Activated T-cell treated with anti-CD3 and anti-CD28 coated beads for 48 hours (primary cell): ENCODE measurements at regions not wholly inside any gene's neighbourhood (a gene's known extent, or its start where the extent isn't known, plus 50 kb on each side); places are given as distances from the start of the nearest gene placed in this dataset.
"Not testable (repeated sequence)": the region's sequence is repeated elsewhere in the genome, so short reads cannot be mapped to it uniquely, and the experiment has no call there.

Experiments used
- DNase-seq: peaks from one replicate; pipeline ENCODE4 v3.0.0-alpha.2; 2020; ENCODE audit warnings: low read depth

DNA sequence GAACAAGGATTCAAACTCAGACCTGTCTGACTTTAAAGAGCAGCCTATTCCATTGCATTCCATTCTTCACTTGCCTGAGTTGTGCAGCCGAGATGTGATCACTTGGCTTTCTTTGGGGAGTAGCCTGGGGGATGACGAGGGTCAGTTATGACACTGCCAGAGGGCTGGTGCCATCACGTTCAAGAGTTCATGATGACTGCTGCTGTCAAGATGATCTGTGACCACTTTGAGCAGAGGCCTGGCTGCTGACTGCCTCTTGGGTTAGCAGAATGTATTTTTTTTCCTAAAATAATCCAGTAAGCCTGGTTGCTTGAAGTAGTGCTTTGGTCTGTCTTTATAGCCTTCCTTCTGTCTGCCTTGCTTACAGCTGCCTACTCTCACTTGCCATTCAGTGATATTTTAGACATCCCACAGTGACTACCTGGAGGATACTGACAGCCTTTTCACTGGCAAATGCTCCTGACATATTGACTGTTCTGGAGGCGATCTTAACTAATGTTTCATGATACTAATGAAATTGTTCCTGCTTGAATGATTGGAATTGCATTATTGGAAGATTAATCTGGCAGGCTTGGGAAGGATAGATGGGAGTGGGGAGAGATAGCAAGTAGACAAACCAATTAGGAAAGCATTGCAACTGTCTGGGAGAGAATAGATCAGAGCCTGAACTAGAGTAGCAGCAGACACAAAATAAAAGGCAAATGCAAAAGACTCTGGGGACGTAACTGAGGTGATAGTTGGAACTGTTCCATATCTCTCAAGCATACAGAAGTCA, 221.6 kb upstream of the LCORL start:
- DNase-seq, result no peak

DNA sequence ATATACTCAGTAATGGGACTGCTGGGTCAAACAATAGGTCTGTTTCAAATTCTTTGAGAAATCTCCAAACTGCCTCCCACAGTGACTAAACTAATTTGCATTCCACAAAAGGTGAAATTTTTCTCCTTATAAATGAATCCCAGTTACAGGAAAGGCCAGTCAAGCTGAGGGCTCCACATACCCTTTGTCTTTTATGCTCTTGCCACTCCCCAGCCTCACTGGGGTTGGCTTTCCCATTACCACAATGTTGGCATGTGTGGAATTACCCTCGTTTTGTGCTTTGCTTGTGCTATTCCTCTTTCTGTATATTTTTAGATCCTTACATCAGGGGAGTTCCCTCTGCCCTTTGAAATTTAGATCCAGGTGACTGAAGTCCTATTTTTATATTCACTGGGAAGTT, 220.2 kb upstream of the LCORL start:
- no peak for DNase-seq

DNA sequence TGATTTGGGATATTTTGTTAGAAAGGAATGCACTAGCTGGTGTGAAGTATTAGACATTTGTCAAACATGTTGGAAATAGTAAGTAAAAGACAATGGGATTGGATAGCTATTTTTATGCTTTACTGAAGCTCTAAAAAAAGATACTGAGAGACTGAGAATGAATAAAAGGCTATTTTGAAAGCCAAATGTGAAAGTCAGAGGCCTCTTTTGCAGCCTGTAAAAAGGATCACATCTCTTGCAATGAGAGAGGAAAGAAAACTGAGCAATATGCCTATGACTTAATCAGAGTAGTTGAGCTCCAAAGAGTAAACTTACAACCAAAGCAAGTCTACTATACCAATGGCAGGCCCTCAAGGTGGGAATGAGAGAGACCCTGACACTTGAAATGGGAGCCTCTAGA, 212.6 kb upstream of the LCORL start:
- DNase-seq, result no peak

DNA sequence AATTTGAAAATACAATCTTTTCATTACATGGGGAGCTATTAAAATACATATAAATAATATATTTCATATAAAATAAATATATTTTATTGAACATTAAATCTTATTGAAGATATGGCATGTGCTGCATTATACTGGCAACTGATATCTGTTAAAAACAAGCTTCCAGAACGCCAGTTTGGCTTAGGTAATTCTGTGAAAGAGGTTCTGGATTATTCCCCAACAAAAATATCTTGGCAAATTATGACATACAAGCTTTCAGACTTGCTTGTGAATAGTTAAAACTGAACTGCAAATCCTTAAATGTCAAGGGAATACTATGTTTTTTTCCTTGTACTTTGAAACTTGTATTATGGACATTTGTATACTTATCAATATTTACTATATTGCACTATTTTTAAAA, 210.2 kb upstream of the LCORL start:
- DNase-seq, result no peak

DNA sequence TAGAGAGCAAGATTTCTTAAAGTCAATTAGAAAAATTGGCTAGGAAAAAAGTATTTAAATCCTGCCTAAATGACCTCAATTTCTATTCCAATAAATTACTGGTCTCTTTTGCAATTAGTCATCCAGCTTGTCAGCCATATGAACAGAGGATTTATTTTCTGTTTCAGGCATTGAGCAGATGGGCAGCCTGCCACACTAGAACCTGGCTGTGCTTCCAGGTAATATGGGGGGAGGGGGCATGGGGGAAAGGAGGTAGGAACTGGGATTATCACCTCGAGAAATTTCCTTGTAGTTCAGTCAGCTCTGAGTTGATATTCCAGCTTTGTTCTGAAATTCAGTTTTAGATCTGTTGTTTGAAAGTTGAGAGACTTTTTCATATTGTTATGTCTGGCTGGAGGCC, 206.3 kb upstream of the LCORL start:
- DNase-seq, result no peak

DNA sequence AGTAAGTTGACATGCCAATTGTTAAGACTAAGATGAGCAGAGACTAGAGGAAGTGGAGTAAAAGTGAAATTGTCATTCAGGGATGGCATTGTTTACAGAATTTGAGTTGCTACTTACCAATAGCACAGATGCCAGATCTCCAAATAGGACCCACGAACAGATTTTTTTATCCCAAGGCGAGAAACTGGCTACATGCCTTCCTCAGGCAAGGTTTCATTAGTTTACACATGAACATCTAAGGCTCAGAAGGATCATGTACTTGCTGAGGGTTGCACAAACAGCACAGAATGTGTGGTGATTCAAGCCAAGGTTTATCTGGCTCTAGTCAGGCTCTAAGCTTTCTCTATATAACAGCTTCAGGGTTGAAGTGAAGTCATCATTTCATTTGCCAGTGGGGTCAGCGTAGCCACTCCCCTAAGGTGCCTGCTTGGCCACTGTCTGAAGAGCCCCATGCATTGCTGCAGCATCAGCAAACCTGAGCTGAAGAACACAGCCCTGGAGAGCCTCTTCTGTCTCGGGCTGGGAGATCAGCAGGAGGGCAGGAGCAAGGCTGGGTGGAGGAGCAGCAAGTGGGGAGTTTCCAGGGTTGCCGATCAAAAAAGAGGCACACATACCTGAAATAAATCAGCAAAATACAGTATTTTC, 193.0 kb upstream of the LCORL start:
- no peak for DNase-seq

DNA sequence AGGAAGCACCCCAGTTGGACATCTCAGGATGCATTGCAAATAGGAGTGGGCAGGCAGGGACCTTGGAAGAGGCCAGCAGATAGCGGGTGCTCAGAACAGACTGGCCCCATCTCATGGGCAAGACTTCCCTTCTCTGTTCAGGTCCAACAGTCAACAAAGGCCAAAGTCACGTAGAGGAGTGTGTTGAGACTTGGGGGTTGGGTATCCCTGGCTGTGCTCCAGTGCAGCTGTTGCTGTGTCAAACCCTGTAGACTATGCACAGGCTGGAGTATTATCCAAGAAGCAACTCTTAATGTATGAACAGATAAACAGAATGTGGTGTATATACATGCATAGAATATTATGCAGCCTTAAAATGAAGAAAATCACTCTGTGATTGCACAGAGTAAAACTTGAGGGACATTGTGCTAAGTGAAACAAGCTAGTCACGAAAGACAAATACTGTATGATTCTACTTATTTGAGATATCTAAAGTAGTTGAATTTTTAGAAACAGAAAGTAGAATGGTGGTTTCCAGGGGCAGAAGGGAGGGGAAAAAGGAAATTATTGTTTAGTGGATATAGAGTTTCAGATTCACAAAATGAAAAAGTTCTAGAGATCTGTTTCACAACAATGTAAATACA, 192.1 kb upstream of the LCORL start:
- no peak for DNase-seq

DNA sequence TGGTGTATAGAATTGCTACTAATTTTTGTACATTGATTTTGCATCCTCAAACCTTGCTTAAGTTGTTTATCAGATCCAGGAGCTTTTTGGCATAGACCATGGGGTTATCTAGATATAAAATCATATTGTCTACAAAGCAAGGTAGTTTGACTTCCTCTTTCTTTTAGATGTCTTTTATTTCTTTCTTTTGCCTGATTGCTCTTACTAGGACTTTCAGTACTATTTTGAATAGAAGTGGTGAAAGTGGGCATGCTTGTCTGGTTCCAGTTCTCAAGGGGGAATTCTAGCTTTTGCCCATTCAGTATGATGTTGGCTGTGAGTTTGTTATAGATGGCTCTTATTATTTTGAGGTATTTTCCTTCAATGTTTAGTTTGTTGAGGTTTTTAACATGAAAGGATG, 187.9 kb upstream of the LCORL start:
- DNase-seq, result no peak

DNA sequence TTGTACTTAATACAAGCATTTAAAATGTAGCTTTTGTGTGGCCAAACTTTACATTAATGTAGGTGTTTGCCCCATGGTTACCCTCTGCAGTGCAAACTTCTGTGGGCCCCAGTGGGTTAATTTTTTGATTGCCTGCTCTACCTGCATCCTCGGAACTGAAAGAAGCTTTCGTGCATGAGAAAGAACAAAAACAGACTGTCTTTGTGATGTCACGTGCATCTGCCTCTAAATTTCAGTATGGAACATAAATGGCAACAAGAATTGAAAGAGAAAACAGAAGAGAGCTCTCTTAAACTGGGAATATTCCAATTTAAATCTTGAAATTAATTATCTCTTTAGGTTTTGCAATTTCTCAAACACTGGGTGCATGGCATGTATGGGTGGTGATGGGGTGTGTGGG, 182.4 kb upstream of the LCORL start:
- DNase-seq, result no peak

DNA sequence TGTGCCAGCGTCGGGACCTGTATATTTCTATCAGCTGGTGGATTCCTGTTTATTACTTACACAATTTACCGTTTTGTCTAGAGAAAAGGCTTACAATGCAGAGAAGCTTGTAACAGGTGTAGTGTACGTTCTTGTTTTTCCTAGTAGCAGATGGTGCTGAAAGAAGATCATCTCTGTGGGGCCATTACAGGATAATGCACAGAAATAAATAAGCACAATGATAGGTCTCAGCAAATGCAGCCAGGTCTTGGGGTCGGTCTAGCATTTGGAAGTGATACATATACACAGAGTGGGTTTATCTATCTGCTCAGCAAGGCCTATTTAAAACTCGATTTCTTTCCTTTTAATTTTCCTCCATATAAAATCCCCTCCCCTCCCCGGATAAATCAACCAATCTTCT, 180.9 kb upstream of the LCORL start:
- DNase-seq, result no peak

DNA sequence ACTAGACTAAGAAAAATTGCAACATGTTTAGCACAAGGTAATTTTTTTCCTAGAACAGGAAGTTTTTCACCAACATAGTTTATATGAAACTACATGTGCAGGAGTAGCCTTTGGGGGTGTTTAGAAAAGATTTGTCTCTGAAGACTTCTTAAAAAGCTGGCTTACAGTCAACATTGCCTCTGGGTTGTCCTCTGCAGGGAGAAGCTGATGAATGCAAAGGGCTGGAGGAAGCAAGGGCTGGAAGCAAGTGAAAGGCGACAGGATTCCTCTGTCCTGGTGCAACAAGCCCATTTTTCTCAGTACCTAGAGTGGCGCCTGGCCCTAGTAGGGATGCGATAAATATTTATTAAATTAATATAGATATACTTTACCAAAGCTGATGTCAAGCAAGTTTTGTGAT, 180.3 kb upstream of the LCORL start:
- DNase-seq, result no peak

DNA sequence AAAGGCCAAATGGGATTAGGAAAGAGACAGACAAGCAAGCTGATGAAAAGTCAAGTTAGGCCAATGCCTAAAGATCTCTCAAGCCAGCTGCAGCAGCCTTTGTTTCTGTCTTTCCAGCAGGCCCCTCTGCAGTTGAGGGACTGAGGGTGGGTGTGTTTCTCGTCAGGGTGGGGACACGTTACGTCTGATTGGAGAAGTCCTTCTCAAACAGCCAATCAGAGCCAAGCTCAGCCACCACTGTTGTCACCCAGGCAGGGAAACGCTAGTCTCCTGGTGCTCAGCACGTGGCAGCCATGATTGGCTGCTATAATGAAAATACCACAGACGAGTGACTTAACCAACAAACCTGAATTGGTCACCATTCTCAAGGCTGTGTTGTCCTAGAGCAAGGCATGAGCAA, 177.1 kb upstream of the LCORL start:
- DNase-seq, result no peak

DNA sequence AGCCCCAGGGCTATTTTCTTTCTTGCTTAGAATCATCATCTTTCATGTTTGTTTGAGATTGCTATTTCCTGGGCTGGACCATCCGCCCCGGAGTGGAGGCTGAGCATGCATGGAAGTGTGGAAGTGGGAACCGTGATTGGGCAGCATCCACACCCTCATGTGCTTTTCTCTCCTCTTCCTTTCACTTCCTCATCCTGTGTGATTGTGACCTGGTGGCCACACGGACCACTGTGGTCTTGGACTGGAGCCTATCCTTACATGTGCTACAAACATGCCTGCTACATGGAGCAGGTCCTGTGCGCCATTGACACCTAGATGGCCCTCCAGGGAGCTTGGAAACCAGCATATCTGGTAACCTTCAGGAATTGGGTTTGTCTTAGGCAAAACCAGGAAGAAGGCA, 175.9 kb upstream of the LCORL start:
- DNase-seq, result no peak

DNA sequence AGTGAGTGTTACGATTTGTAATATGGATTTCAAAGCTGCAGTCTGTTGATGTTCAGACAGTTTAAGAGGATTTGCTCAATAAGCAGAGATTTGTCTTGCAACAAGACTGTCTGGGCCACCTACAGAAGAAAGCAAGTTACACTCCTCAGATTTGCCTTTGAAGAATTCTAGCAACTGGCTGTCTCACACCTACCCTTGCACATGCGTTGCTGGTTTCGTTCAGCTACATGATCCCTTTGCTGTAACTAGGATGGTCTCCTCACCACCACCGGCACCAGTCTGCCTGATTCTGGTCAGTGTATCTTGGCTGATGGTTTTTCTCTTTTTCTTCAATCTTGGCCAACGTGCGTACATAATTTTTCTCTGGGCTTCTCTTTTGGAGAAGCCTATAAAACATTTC, 172.7 kb upstream of the LCORL start:
- no peak for DNase-seq

DNA sequence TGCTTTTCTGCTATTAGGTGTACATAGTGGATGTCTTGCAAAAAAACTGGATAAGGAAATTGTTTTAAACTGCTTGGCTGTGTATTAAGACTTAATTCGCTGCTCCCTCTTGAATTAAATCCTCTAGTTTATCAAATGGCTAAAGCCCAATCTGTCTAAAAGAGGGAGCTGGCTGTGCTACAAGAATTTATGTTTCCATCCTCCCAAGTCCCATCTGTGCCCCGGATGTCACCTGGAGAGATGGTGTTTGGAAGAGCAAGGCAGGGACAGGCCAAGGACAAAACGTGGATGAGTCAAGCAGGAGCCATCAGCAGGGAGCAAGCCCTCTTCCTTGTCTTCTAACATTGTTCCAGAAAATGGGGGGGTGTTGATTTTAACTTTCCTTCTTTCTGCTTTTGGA, 171.3 kb upstream of the LCORL start:
- no peak for DNase-seq

DNA sequence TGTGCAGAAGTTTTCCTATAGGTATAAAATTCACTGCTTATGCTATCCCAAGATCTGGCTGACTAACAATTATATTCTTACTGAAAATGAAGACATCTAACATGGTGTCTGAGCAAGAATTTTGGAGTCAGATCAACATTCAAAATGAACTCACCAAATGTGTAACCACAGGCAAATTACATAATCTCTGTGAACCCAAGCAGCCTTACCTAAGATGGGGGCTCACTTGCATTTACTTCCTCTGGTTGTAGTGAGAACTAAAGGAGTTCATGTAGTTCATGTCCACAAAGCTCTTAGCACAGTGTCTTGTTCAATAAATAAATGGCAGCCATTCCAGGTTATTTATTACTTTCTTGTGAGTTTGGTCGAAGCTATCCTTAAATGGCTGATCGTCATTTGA, 163.9 kb upstream of the LCORL start:
- DNase-seq, result no peak

DNA sequence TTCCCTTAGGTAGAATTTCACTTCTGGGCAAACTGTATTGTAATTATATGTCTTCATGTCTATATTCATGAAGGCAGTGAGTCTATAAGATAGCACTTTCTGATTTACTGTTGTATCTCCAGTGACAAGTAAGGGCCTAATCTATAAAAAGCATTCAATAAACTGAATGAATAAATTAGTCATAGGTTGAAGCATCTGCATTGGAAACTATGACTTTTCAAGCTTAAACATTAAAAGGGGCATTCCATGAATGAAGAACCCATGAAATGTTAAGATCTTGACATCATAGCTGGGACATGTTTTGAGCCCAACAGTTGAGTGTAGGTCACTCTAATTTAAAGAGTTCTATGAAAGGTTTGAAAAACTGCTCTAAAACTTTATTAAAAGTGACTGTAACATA, 159.3 kb upstream of the LCORL start:
- DNase-seq, result no peak

DNA sequence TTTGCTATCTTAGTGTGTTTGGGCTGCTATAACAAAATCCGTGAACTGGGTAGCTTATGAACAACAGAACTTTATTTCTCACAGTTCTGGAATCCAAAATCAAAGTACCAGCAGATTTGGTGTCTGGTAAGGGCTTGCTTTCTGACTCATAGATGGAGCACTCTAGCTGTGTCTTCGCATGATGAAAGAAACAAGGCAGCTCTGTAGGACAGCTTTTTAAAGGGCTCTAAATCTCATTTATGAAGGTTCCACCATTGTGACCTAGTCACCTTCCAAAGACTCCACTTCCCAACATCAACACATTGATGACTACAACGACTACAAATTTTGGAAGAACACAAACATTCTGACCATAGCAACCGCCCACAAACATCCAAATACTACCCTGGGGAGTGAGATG, 158.6 kb upstream of the LCORL start:
- no peak for DNase-seq

DNA sequence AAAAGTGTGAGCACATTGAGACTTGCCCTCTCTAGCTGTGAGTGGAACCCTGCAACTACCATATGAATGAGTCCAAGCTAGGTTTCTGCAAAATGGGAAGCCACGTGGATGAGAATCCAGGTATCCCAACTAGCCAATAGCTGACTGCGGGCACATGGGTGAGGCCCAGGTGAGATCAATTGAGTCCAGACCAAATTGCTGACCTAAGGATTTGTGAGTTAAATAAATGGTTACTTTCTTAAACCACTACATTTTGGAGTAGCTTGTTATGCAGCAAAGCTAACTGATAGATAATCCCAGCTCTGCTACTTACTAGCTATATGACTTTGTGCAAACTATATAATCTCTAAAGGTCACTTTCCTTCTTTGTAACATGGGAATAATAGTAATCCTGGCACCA, 150.3 kb upstream of the LCORL start:
- no peak for DNase-seq

DNA sequence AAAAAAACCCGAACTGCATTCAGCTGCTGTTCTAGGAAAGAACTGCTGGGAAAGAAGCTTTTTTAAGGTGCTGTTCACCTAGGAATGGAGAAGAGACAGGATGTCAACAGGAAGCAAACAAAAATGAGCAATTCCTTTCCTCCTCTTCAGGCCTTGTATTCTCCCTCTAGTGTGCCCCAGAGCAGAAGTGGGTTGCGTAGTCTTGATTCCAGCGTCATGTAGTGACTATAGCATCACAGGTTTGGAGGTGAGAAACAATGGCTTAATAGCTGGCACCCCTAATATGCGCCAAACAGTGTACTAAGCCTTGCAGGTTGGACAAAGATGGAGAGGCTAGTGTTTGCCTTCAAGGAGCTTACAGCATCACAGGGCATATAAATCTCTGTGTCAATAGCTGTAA, 146.3 kb upstream of the LCORL start:
- DNase-seq, result no peak

DNA sequence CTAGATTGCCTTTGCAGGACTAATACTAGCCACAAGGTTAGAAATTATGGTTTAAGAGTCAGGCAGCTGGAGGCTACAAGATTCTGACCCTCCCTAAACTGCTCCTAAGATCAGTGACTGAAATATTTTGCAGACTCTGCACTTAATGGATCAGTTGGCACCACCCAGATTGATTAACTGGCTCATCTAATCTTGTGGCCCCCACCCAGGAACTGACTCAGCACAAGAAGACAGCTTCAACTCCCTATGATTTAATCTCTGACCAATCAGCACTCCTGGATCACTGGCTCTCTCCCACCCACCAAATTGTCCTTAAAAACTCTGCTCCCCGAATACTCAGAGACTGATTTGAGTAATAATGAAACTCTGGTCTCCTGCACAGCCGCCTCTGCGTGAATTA, 145.4 kb upstream of the LCORL start:
- DNase-seq, result no peak

DNA sequence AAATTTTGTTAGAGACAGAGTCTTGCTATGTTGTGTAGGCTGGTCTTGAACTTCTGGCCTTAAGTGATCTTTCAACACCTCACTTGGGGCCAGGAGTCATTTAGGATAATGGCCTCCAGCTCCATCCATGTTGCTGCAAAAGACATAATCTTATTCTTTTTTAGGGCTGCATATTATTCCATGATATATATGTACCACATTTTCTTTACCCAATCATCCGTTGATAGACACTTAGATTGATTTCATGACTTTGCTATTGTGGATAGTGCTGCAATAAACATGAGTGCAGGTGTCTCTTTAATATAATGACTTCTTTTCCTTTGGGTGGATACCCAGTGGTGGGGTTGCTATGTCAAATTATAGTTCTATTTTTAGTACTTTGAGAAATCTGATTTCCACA, 140.9 kb upstream of the LCORL start:
- no peak for DNase-seq

DNA sequence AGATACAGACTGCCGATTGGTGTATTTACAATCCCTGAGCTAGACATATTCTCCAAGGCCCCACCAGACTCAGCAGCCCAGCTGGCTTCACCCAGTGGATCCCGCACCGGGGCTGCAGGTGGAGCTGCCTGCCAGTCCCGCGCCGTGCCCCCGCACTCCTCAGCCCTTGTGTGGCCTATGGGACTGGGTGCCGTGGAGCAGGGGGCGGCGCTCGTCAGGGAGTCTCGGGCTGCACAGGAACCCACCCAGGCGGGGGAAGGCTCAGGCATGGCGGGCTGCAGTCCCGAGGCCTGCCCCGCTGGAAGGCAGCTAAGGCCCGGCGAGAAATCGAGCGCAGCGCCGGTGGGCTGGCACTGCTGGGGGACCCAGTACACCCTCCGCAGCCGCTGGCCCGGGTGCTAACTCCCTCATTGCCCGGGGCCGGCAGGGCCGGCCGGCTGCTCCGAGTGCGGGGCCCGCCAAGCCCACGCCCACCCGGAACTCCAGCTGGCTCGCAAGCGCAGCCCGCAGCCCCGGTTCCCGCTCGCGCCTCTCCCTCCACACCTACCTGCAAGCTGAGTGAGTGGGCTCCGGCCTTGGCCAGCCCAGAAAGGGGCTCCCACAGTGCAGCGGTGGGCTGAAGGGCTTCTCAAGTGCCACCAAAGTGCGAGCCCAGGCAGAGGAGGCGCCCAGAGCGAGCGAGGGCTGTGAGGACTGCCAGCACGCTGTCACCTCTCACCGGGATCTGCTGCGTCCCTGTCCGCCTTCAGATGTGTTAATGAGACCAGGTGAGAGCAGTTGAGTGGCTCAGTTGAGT, 137.8 kb upstream of the LCORL start:
- DNase-seq, result not testable (repeated sequence)
